HG03095 (cell line): ENCODE measurements at regions not wholly inside any gene's neighbourhood (a gene's known extent, or its start where the extent isn't known, plus 50 kb on each side); places are given as distances from the start of the nearest gene placed in this dataset.

Experiments
- ATAC-seq: cut with Tn5 transposase; IDR thresholded peaks from one replicate; pipeline ENCODE4 v1.9.1; 2021; ENCODE audit warnings: moderate library complexity; ENCODE audit not compliant: unreplicated experiment

DNA sequence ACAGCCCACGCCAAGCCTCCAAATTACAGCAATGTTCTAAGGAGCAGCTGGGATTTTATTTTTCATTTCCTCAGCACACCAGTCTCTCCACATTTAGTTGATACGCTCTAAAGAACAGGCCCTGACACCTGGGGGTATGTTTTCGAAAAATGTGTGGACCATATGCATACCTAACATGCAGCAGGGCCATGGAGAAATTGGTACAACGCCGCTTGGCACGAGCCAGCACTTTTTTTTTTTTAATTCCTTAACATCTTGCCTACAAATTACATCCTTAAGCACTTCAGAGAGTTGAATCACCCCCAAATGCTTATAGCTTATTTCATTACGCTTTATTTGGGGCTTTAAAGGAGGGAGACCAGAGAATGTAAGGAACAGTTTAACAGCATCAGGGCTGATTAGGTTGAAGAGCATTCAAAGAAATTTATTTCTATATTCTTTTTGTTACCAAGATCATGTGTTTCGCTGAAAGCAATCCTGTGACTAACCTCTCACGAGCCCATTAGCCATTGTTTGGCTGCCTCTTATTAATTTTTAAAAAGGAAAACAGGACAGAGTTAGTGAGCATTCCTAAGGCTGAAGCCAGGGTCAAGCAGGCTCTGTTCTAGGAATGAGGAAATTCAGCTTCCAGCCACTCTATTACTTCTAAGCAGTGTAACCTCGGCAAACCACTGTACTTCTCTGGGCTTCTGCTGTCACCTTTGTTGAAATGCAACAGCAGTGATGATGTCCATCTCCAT lies 173.8 kb downstream of the ACTL7B start:
- no peak for ATAC-seq

- ATAC-seq = no peak
Measured at GRCh38 chr9:108680946-108681345, 174.8 kb downstream of the ACTL7B start.

GRCh38 chr9:108677776-108678175 lies 178.0 kb downstream of the ACTL7B start:
- no peak for ATAC-seq

DNA sequence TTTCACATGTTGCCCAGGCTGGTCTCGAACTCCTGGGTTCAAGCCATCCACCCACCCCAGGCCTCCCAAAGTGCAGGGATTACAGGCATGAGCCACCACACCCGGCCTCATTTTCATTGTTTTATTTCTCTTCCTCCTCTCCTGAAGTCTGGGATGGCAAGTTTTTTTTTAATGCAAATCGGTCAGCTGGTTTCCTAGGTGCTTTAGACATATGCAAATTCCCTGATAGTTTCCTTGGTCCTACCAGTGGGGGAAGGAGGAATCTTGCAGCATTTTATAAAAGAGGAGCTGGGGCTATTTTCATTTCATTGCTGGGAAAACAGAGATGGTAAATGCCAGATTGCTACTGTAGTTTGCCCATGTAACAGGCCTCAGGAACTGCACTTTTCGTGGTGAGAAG lies 179.4 kb downstream of the ACTL7B start:
- ATAC-seq = no peak

- no peak for ATAC-seq
Measured at GRCh38 chr9:108675708-108676107, 180.1 kb downstream of the ACTL7B start.

DNA sequence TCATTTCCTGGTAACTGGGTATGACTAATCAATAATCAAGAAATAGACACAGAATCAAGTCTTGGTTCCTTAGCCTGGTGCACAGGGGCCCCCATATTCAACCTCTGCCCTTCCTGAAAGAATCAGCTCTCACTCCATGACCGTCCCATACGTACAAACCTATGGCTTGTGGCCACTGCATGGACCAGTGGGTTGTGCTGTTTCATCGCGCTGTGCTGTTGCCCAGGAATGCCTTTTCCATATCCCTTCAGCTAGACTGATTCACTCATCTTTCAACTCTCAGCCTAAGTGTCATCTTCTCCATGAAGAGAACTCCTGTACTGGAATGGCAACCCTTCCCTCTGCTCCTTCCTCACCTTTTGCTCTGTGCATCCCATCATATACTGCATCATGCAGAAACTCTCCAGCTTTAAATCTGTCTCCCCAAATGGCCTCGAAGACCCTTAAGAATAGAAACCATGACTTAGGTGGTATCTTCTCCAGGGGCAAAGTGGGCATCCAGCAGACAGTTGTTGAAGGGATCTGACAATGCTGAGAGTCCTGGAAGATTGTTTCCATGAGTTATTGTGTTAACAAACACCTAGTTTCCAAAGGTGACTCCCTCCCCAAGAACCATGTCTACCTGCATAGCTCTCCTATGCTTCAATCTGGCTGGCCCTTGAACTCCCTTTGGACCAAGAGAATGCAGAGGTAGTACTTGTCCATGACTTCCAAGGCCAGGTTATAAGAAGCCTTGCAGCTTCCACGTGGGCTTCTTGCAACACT lies 180.8 kb downstream of the ACTL7B start:
- ATAC-seq = no peak

GRCh38 chr9:108673386-108673785 lies 182.4 kb downstream of the ACTL7B start:
- ATAC-seq = no peak

DNA sequence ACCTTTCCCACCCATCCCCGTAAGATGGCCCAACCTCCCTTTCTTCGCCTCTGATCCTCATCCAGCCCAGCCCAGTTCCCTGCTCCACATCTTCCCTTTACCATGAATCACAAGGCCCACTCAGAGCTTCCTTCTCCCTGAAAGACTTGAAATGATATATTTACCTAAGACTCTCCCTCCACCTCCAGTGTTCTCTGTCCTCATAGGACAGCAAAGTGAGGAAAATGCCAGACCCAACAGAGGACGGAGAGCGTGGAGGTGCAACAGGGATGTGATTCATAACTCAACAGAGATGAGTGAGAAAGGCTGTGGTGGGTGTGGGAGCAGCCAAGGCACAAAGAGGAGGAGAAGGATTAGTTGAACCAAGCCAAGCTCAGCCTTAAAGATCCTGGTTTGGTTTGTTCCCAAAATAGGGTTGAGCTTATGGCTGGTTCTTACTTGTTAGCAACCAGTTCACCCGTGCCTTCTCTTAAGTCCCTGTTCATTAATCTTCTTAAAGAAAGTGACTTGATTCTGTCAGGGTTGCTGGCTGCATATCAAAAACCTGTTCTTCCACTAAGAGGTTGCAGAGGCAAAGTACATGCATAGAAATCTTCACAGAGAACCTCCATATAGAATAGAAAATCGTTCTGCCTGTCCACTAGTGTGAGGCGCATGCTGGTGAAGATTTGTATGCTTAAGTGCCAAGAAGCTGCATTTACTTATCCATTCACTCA lies 183.2 kb downstream of the ACTL7B start:
- ATAC-seq = no peak

DNA sequence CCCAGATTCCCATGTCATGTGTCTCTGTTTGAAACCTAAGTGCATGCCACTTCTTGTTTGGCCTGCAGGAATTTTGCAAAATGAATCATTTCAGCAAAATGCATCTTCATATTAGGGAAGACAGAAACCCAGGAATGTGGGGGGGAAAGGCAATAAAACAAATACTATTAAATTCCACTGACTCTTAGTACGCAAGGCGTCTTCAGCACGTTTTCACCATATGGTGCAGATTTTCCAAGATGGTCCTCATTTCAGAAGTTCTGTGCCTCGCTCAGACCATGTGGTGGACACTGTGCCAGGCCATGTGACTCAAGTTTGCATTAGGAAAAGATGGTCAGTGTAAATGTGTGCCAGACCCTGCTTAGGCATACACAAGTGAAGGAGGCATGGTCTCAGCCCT lies 184.0 kb downstream of the ACTL7B start:
- ATAC-seq = no peak

GRCh38 chr9:108671176-108671575 lies 184.6 kb downstream of the ACTL7B start:
- no peak for ATAC-seq

DNA sequence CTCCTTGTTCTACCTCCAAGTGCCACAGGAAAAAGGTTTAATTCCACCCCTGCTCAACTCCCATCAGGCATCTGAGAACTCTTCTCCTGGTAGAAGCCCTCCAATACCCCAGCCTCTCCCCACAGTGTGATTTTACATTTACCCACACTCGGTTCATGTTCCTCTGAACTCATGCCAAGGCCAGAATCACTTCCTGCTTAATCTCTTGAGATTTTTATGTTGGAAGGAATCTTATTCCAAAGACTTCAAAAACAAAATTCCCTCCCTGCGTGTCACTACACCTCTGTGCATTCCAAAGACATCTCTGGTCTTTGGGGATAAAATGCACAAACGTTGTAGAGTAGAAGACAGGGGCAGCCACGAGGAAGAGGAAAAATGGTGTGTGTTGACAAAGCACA lies 186.8 kb downstream of the ACTL7B start:
- ATAC-seq = no peak

- no peak for ATAC-seq
Measured at GRCh38 chr9:108668191-108668937, 187.4 kb downstream of the ACTL7B start.

DNA sequence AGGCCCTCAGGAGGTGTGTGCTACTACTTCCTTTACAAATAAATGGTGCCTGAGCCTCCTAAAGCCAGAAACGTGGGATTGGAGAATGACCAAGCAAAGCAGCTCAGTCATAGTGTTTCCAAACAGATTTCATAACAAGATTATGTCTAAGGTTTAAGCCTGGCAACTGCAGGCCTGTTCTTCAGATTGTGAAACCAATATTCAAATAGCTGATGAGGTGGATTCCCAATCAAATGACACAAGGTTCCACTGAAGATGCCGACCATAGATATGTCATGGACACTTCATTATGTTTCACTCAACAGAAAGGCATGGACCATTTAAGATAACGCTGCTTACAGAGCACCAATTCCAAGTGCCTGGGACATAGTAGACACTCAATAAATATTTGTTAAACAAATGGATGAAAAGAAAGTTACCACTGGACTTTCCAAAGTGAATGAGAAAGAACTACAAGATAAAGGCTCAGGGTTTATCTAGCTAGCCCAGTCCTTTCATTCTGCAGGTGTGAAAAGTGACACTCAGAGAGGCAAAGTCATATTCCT lies 189.5 kb downstream of the ACTL7B start:
- ATAC-seq = no peak

- no peak for ATAC-seq
Measured at GRCh38 chr9:108665521-108666239, 190.1 kb downstream of the ACTL7B start.

DNA sequence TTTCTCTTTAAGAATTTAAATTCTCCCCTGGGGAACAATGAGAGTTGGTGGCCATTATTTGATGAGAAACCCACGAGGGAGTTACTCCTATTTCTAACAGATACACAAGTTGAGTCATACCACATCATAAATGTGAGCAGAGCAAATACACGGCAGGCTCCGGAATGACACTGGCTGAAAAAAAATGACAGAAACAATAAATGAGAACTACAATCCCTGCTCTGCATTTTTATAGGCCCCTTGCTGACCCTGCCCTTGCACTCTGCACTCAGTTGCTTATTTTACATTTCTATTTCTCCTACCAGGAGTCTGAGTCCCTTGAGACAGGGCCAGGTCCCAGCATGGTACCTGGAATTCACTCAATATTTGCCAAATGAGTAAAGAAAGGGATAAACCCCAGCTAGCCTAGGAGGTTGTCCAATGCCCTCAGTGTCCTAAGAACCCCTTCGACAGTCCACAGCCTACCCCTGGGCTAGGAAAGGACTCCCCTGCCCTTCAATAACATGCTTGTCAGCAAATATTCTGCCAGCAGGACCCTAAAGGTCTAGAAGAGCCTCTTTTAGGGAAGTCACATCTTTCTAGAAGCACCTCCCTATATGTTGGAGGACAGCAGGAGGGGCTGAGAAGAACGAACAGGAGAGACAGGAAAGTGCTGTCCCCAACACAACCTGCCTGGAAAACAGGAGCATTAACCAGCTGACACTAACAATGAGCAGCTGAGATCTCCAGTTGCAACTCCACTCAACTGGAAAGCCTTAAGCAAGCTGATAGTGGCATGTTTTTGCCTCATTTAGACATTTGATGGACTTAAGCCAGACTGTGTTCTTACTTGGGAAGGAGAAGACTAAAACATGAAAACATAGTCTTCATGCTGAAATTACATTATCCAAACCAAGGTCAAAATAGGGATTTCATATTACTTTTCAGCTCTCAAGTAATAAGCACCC lies 191.2 kb downstream of the ACTL7B start:
- ATAC-seq = no peak

DNA sequence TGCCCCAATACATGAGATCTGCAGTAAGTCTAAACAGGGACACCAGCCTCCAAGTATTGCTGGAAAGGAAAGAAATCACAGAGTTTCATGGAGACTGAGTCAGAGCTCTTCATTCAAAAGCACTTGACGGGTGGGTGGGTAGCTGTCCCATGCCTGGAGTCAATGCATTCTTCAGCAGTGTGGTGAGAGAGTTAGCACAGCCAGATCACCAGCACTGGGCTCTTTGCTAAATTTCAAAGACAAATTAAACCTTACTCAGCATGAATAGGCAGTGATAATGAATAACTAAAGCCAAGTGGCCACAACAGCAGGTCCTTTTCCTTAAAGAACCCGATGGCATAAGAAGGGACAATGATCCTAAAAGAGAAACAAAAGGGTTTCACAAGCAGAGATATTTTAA lies 192.4 kb downstream of the ACTL7B start:
- ATAC-seq = no peak

DNA sequence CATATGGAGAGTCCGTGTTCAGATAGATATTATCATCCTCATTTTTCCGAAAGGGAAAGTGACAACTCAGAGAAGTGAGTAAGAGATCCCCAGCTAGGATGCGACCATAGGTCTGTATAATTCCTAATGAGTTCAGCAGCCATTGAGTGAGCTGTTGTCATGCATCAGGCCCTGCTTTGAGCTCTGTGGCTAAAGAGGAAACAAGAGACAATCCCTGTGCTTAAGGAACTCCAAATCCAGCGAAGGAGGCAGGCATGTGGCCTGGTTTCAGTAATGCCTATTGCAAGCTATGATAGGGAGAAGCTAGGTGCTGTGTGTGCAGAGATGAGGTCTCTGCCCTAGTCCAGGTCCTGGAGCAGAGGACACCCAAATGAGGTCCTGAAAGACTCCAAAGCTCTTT lies 192.8 kb downstream of the ACTL7B start:
- no peak for ATAC-seq

- no peak for ATAC-seq
Measured at GRCh38 chr9:108662091-108662875, 193.5 kb downstream of the ACTL7B start.
